H1 (cell line): ENCODE measurements at regions not wholly inside any gene's neighbourhood (a gene's known extent, or its start where the extent isn't known, plus 50 kb on each side); places are given as distances from the start of the nearest gene placed in this dataset.
"Not testable (repeated sequence)": the region's sequence is repeated elsewhere in the genome, so short reads cannot be mapped to it uniquely, and the experiment has no call there.

Source experiments
- CTCF ChIA-PET: fragments of 300-600 bp; sonication (Branson Sonifier 250); formaldehyde crosslinking; loops from one replicate; lab custom pipeline; 2021; ENCODE audit not compliant: partially characterized antibody; lab: Charles Lee
- POLR2A ChIA-PET: fragments of 300-600 bp; sonication (Branson Sonifier 250); formaldehyde crosslinking; loops from one replicate; lab custom pipeline; 2021; ENCODE audit warnings: inconsistent platforms; ENCODE audit not compliant: partially characterized antibody; lab: Charles Lee
- DNase-seq, 2 experiments: peaks; one replicate each; pipeline versions ENCODE4 v3.0.0 to v3.0.0-alpha.2; 2010 to 2022; ENCODE audit warnings: low spot score in 2 of 2, low read depth in 1 of 2, mixed read lengths in 1 of 2
- FAIRE-seq: peaks from 2 replicates; lab custom pipeline; 2011; peaks lifted over from hg19 to GRCh38; lab: Jason Lieb, UNC
- H2AFZ ChIP-seq: 2 replicates; pipeline ENCODE4 v1.8.1; 2012; ENCODE audit warnings: low read length, inconsistent platforms
- H2AK5ac ChIP-seq: 2 replicates; pipeline ENCODE4 v1.6.1; 2013; ENCODE audit warnings: low read depth, low read length
- H2BK120ac ChIP-seq: replicated peaks from 2 replicates; pipeline ENCODE3; 2013; ENCODE audit warnings: low read depth, low read length, inconsistent platforms
- H2BK12ac ChIP-seq: 2 replicates; pipeline ENCODE4 v1.6.1; 2013; ENCODE audit warnings: low read depth, low read length
- H2BK15ac ChIP-seq: 2 replicates; pipeline ENCODE4 v1.6.1; 2013; ENCODE audit warnings: low read length
- H2BK20ac ChIP-seq: 2 replicates; pipeline ENCODE4 v1.6.1; 2013; ENCODE audit warnings: low read length
- H2BK5ac ChIP-seq: 2 replicates; pipeline ENCODE4 v1.6.1; 2013; ENCODE audit warnings: low read depth, low read length
- H3K14ac ChIP-seq: 2 replicates; pipeline ENCODE4 v1.6.1; 2013; ENCODE audit warnings: inconsistent platforms; ENCODE audit not compliant: insufficient read length
- H3K18ac ChIP-seq: 2 replicates; pipeline ENCODE4 v1.6.1; 2013; ENCODE audit warnings: low read length; ENCODE audit errors: extremely low read depth
- H3K23ac ChIP-seq: 2 replicates; pipeline ENCODE4 v1.6.1; 2013; ENCODE audit warnings: inconsistent platforms; ENCODE audit not compliant: insufficient read length
- H3K23me2 ChIP-seq: 2 replicates; pipeline ENCODE4 v1.6.1; 2013; ENCODE audit warnings: low read depth, low read length
- H3K27ac ChIP-seq: 2 replicates; pipeline ENCODE4 v1.6.1; 2011; ENCODE audit warnings: low read depth, low read length, inconsistent platforms
- H3K27me3 ChIP-seq, 4 experiments: replicated peaks in 1 of 4; 1 replicate in 1 of 4; 2 replicates in 3 of 4; pipeline versions ENCODE4 v1.6.1 to v1.8.1; 2011 to 2013; ENCODE audit warnings: low read length in 3 of 4, mild to moderate bottlenecking in 3 of 4, inconsistent platforms in 2 of 4, mixed read lengths in 2 of 4, moderate library complexity in 1 of 4; ENCODE audit not compliant: control insufficient read depth in 3 of 4, insufficient read depth in 3 of 4; ENCODE audit errors: extremely low read depth in 1 of 4
- H3K36me3 ChIP-seq, 4 experiments: 2 replicates each; pipeline versions ENCODE4 v1.6.1 to v1.8.1; 2011 to 2013; ENCODE audit warnings: mild to moderate bottlenecking in 4 of 4, low read length in 3 of 4, moderate library complexity in 2 of 4, control low read depth in 1 of 4, inconsistent platforms in 1 of 4; ENCODE audit not compliant: insufficient read depth in 4 of 4, control insufficient read depth in 2 of 4
- H3K4ac ChIP-seq: replicated peaks from 2 replicates; pipeline ENCODE3; 2013; ENCODE audit warnings: low read length, low read depth, mixed read lengths, inconsistent platforms; ENCODE audit not compliant: insufficient read length
- H3K4me1 ChIP-seq, 4 experiments: replicated peaks in 1 of 4; 1 replicate in 1 of 4; 2 replicates in 3 of 4; pipeline versions ENCODE4 v1.6.1 to v1.8.1; 2011 to 2013; ENCODE audit warnings: low read length in 3 of 4, inconsistent platforms in 2 of 4, mixed read lengths in 1 of 4; ENCODE audit not compliant: insufficient read depth in 4 of 4, control insufficient read depth in 3 of 4
- H3K4me2 ChIP-seq, 2 experiments: 2 replicates each; pipeline versions ENCODE4 v1.6.1 to v1.8.1; 2011 to 2013; ENCODE audit warnings: low read depth in 2 of 2, low read length in 2 of 2, control low read depth in 1 of 2, inconsistent platforms in 1 of 2, mild to moderate bottlenecking in 1 of 2; ENCODE audit not compliant: insufficient read depth in 1 of 2
- H3K4me3 ChIP-seq, 4 experiments: fragments of 200-600, 300-600 bp in 1 of 4; sonication (generic), shearing (Covaris generic), sonication (Bioruptor Twin) in 1 of 4; 2 replicates each; pipeline versions ENCODE4 v1.5.1 to v1.8.1; 2011 to 2016; ENCODE audit warnings: low read length in 4 of 4, low read depth in 3 of 4, control low read depth in 2 of 4, inconsistent platforms in 2 of 4, mild to moderate bottlenecking in 2 of 4, mixed read lengths in 1 of 4, moderate library complexity in 1 of 4; ENCODE audit not compliant: insufficient read depth in 2 of 4; ENCODE audit errors: extremely low read depth in 1 of 4
- H3K56ac ChIP-seq: replicated peaks from 2 replicates; pipeline ENCODE3; 2013; ENCODE audit warnings: low read depth, mild to moderate bottlenecking, mixed read lengths, low read length, inconsistent platforms; ENCODE audit not compliant: insufficient read length
- H3K79me1 ChIP-seq: 2 replicates; pipeline ENCODE4 v1.6.1; 2013; ENCODE audit warnings: low read depth, low read length, control low read depth
- H3K79me2 ChIP-seq, 2 experiments: 2 replicates each; pipeline versions ENCODE4 v1.6.1 to v1.8.1; 2012 to 2013; ENCODE audit warnings: low read length in 2 of 2, mild to moderate bottlenecking in 2 of 2, inconsistent platforms in 1 of 2; ENCODE audit not compliant: insufficient read depth in 2 of 2, control insufficient read depth in 1 of 2
- H3K9ac ChIP-seq, 4 experiments: replicated peaks in 1 of 4; 1 replicate in 1 of 4; 2 replicates in 3 of 4; pipeline versions ENCODE4 v1.6.1 to v1.8.1; 2011 to 2013; ENCODE audit warnings: low read depth in 3 of 4, low read length in 3 of 4, control low read depth in 2 of 4, mild to moderate bottlenecking in 2 of 4, moderate library complexity in 2 of 4, inconsistent platforms in 1 of 4; ENCODE audit errors: extremely low read depth in 1 of 4
- H3K9me3 ChIP-seq, 2 experiments: 2 replicates each; pipeline versions ENCODE4 v1.6.1 to v1.8.1; 2012 to 2013; ENCODE audit warnings: mild to moderate bottlenecking in 2 of 2, moderate library complexity in 2 of 2, control low read depth in 1 of 2, inconsistent platforms in 1 of 2, low read depth in 1 of 2, low read length in 1 of 2, mixed read lengths in 1 of 2; ENCODE audit not compliant: insufficient read depth in 2 of 2
- H4K20me1 ChIP-seq, 2 experiments: replicated peaks in 1 of 2; 2 replicates each; pipeline versions ENCODE3 to v1.8.1; 2011 to 2013; ENCODE audit warnings: inconsistent platforms in 2 of 2, low read length in 2 of 2, mild to moderate bottlenecking in 1 of 2; ENCODE audit not compliant: insufficient read depth in 2 of 2, control insufficient read depth in 1 of 2
- H4K5ac ChIP-seq: 2 replicates; pipeline ENCODE4 v1.6.1; 2013; ENCODE audit warnings: low read length, low read depth, mixed read lengths, inconsistent platforms; ENCODE audit not compliant: insufficient read length
- H4K8ac ChIP-seq: 2 replicates; pipeline ENCODE4 v1.8.0; 2013; ENCODE audit warnings: mild to moderate bottlenecking, moderate library complexity, low read length, inconsistent platforms; ENCODE audit not compliant: insufficient read depth; ENCODE audit errors: extremely low read depth
- H4K91ac ChIP-seq: replicated peaks from 2 replicates; pipeline ENCODE3; 2013; ENCODE audit warnings: low read length, mixed read lengths, inconsistent platforms; ENCODE audit not compliant: insufficient read length
- CREB1 ChIP-seq: IDR thresholded peaks from 2 replicates; pipeline ENCODE4 v1.6.1; 2012; ENCODE audit warnings: inconsistent platforms
- CTBP2 ChIP-seq: IDR thresholded peaks from 2 replicates; pipeline ENCODE4 v1.7.0; 2011; ENCODE audit warnings: borderline replicate concordance, mild to moderate bottlenecking, moderate library complexity, mixed read lengths, low read length; ENCODE audit not compliant: insufficient read depth, insufficient read length
- EP300 ChIP-seq, 2 experiments: IDR thresholded peaks; 1 replicate in 1 of 2; 2 replicates in 1 of 2; pipeline ENCODE4 v1.6.1; 2011 to 2012; ENCODE audit warnings: low read depth in 2 of 2, low read length in 2 of 2, mild to moderate bottlenecking in 2 of 2, borderline replicate concordance in 1 of 2, inconsistent platforms in 1 of 2, moderate library complexity in 1 of 2
- WGBS, 2 experiments: shearing (Covaris generic) in 1 of 2; methylation state at CpG; one replicate each; pipeline versions ENCODE4 v1.1.6 to v1.1.7; 2013 to 2015; ENCODE audit warnings: low lambda C conversion rate in 2 of 2, mixed read lengths in 2 of 2, inconsistent platforms in 1 of 2, low coverage in 1 of 2, missing lambda C conversion rate in 1 of 2; ENCODE audit not compliant: insufficient replicate concordance in 2 of 2, insufficient coverage in 1 of 2, insufficient read length in 1 of 2; ENCODE audit errors: extremely low coverage in 1 of 2, missing lambda C conversion rate in 1 of 2; 5-methylcytosine and 5-hydroxymethylcytosine counted together

DNA sequence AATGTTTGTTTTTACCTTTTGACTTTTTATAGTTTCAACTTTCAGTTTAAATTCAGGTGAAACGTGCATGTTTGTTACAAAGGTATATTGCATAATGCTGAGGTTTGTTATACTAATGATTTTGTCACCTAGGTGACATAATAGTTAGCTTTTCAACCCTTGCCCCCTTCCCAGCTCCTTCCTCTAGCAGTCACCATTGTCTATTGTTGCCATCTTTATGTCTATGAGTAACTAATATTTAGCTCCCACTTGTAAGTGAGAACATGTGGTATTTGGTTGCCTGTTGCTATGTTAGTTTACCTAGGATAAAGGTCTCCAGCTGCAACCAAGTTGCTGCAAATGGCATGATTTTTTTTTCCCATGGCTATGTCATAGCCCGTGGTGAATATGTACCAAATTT lies 322.3 kb upstream of the SETBP1 start (continued):
- no peak for TF ChIP-seq CTBP2
- no peak for TF ChIP-seq CREB1
- no peak for TF ChIP-seq EP300 (IDR thresholded peaks at IDR 0.05; ENCODE audit: borderline replicate concordance in 1 of 2, low read depth in 2 of 2, low read length in 2 of 2)

DNA sequence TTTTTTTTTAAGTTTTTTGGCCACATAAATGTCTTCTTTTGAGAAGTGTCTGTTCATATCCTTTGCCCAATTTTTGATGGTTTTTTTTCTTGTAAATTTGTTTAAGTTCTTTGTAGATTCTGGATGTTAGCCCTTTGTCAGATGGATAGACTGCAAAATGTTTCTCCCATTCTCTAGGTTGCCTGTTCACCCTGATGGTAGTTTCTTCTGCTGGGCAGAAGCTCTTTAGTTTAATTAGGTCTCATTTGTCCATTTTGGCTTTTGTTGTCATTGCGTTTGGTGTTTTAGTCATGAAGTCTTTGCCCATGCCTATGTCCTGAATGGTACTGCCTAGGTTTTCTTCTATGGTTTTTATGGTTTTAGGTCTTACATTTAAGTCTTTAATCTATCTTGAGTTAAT lies 320.9 kb upstream of the SETBP1 start:
- POLR2A ChIA-PET, H2BK120ac ChIP-seq, H3K4ac ChIP-seq, H4K20me1 ChIP-seq, H3K18ac ChIP-seq, H4K91ac ChIP-seq, H3K9me3 ChIP-seq, H2BK15ac ChIP-seq, H2AFZ ChIP-seq, H3K27ac ChIP-seq, CTCF ChIA-PET, H3K4me3 ChIP-seq, H3K23ac ChIP-seq, H2AK5ac ChIP-seq, H3K14ac ChIP-seq, H3K36me3 ChIP-seq, H3K79me1 ChIP-seq, H4K8ac ChIP-seq, H3K27me3 ChIP-seq, H4K5ac ChIP-seq, H3K23me2 ChIP-seq, H3K4me2 ChIP-seq, FAIRE-seq, H3K79me2 ChIP-seq, H3K9ac ChIP-seq, H2BK20ac ChIP-seq, H3K56ac ChIP-seq, DNase-seq, H3K4me1 ChIP-seq, H2BK5ac ChIP-seq, H2BK12ac ChIP-seq: not testable (repeated sequence)
- WGBS, 2 experiments, result 96% methylated on average over 1 of the region's 1 CpG; no CpG with 5 or more reads in 1 of the 2 experiments
